NCI-H226 (cell line): ENCODE measurements at regions not wholly inside any gene's neighbourhood (a gene's known extent, or its start where the extent isn't known, plus 50 kb on each side); places are given as distances from the start of the nearest gene placed in this dataset.

ENCODE experiments used
- DNase-seq: peaks from one replicate; pipeline ENCODE4 v3.0.0-alpha.2; 2015

DNA sequence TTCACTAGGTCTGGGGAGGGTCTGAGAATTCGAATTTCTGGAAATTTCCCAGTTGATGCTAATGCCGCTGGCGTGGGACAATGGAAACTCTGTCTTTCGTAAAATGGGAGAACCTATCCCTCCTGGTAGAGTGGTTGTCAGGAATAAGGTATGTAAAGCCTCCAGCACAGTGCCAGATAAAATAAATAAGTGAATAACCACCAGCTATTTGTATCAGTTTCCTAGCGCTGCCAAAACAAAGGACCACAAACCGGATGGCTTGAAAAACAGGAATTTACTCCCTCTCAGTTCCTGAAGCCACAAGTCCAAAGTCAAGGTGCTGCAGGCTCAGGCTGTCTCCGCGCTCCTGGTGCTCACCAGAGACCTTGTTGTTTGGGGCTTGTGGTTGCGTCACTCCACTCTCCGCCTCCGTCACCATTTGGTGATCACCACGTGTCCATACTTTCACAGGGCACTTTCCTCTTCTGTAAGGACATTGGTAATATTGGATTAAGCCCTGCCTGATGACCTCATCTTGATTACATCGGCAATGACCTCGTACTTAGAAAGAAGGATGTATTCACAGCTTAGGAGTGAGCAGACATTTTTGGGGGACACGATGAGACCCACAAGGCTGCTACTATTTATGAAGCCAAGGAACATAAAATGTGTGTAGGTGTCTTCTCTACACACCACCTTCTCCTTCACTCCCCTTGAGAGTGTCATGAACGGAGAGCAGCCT lies 428.5 kb downstream of the IRS2 start:
- DNase-seq = peak; percentile 15

DNA sequence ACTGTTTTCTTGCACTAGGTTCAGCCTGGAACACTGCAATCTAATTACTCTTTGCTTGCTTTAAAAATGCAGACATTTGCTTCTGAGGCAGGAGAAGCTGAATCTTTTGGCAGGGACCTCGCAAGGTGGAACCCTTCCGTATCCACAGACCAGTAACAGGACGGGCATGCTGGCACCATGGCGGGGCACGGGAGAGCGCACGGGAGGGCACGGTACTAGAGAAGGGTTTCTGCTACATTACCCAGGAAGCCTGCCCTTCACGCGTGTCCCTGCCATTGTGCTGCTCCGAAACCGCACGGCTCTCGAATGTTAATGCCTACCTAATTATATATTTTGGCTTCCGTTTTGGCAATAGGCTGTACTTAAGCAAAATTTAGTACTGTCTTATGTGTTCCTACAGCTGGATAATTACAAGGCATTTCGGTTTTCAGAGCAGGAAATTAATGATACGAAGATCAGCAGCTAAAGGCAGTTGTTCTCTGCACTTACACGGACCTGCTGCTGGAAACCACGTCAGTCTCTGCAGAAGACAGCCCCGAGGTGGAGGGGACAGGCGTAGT lies 430.4 kb downstream of the IRS2 start:
- DNase-seq = no peak

DNA sequence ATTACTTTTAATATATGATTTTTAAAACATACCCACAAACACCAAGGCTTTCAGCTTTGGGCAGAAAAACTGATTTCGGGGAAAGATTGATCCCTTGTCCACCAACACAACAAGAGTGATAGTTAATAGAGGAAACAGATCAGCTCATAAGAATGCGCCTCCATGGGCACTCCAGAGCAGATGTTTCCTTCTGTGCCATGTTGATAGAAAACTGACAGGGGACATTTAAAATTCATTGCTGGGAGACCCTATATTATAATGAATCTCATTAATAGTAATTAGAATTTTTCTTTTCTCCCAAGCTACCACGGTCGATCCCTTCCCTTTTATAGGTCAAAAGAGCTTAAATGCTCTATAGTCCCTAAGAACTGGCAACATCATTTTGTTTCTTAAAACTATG lies 431.2 kb downstream of the IRS2 start:
- no peak for DNase-seq

DNA sequence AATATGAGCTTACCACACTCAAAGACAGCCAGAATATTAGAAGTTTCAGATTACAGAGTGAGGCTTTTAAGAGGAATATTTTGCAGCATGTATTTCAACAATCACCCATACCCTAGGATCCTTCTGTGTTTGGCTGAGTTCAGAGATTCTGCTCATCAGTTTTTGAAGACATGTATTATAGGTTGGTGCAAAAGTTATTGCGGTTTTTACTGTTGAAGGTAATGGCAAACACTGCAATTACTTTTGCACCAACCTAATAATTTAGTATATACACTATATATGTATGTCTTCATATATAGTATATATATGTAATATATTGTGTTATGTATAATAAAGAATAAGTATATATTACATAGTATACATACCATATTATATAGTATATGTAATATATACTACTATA lies 435.1 kb downstream of the IRS2 start:
- no peak for DNase-seq

DNA sequence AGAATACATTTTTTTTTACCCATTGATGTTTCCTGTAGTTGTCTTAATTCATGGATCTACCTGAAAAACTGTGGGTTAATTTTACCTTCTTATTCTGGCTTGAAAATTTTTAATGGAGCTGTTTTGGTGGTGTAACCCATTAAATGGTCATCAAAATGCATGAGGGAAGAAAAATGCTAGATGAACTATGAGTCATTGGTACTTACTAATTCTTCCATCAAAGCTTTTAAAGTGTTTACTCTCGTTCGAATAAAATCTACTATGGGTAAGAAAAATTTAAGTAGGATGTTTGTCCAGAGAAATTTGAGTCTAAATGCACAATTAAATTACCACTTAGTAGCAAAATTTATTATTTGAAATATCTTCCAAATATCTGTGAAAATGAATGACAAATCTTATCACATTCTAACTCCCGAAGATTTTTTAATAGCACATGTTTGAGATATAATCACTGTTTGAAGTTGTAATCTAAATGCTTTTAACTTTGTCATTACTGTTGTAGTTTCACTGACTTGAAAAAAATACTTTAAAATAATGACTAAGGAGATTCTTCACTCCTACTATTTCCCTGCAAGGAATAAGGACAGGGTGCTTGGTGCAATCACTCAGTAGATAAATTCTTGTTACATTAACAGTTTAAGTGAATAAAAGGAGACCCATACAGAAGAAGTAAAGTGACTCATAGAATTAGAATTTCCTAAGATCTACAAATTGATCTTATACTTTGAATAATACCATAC lies 437.7 kb downstream of the IRS2 start:
- DNase-seq = peak; percentile 41

DNA sequence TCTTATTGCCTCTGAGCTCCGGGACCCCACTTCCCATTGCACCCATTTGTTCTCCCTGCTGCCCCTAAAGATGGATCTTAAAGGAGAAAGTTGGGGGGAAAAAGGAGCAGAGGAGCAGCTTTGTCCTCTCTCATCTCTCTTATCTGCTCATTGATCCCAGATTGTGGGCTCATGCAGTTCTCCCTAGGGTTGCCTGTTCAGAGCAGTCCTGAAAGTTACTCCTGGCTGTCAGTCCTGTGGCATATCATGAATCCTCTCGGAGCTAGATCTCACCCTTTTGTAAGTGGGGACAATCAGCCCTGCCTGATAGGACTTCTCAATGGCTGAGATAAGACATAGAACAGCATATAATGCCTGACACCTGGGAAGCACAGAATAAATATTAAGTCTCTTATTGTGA lies 440.3 kb downstream of the IRS2 start:
- DNase-seq = no peak

DNA sequence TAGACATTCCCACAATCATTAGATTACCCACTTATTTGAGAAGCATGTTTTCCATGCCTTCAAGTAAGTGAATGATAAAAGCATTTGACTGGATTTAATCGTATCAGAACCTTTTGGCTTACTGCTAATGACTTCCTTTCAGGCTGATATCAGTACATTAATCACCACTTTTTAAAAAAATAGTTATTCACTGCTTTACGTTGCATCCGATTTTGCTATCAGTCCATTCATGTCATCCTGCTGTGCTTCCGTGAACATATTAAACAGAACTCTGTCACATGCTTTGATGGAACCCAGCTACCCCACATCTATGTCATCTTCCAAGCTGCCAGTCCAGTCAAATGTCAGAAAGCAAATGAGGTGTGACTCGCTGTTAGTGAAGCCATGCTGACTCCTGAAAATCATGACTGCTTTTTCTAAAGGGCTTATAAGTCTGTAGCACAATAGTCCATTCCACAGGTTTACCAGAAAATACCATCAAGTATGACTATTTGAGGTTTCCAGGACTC lies 440.9 kb downstream of the IRS2 start:
- DNase-seq = peak; percentile 55

DNA sequence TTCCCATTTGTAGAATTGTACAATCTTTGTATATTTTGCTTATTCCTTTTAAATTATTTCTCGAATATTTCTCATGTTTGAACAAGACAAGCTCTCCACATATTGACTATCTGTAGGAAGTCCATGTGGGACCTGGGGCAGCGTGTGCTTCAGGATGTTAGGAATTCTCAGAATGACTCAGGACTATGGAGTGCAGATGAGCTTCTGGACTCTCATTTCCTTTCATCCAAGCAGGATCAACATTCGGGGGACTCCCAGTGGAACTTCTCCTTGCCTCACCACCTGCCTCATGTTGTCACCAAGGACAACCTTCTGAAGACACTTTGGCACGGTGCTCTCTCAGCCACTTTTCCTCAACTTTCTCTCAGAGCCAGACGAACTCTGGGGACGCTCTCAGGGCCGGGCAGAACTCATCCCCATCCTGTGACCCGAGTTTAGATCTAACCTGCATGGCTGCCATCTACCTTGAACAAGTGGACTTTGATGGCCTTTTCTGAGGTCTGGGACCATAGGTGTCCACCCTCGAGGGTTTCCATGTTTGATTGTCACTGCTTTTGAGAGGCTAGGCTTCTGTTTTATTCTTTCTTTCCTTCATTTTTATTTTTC lies 441.7 kb downstream of the IRS2 start:
- DNase-seq = peak; percentile 78

DNA sequence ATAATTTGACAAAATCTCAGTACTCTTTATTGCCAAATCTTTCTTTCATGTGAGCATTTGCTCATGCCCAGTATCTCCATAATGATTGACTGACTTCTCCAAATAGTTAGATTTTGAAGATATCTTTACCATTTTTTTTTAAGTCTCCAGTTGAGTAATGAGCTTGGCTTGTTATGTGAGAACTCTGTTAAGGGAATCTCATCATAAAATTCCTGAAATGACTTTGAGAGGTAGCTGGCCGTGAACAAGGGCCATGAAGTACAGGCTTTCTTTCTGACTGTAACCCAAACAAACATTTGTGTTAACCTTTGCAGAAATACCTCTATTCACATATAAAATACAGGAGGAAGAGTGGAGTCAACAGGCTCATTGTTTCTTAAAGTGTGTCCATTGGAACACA lies 449.7 kb downstream of the IRS2 start:
- DNase-seq = peak; percentile 88

DNA sequence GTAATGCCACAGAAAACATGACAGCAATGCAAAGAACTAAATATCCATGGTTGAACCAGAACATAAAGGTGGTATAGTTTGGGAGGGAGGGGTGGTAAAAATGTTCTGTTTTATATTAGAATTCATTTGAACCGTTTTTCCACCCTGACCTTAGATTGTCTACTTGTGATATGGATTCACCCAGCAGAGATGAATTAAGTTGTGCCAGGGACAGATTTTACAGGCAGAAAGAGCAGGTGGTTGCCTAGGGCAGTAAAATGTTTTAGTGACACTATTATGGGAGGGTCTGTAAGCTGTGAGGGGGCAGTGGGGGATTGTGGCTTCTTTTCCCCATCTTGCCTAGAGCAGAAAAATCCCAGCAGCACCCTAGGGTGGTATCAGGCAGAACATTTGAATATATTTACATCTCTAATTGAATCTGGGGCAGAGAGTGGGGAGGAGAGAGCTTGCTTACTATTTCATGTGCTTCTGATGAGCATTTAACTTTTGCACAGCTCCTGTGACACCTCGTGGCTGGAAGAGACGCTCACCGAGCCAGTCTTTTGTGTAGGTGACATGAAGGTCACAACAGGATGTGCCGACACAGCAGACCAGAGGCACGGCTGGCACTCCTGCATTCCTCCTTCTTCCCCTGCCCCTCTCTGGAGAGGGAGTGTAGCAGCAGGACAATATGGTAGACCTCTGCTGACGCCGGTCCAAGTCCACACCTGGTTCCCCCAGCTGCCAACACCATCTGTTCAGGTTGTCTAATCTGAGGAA lies 452.3 kb downstream of the IRS2 start:
- no peak for DNase-seq

DNA sequence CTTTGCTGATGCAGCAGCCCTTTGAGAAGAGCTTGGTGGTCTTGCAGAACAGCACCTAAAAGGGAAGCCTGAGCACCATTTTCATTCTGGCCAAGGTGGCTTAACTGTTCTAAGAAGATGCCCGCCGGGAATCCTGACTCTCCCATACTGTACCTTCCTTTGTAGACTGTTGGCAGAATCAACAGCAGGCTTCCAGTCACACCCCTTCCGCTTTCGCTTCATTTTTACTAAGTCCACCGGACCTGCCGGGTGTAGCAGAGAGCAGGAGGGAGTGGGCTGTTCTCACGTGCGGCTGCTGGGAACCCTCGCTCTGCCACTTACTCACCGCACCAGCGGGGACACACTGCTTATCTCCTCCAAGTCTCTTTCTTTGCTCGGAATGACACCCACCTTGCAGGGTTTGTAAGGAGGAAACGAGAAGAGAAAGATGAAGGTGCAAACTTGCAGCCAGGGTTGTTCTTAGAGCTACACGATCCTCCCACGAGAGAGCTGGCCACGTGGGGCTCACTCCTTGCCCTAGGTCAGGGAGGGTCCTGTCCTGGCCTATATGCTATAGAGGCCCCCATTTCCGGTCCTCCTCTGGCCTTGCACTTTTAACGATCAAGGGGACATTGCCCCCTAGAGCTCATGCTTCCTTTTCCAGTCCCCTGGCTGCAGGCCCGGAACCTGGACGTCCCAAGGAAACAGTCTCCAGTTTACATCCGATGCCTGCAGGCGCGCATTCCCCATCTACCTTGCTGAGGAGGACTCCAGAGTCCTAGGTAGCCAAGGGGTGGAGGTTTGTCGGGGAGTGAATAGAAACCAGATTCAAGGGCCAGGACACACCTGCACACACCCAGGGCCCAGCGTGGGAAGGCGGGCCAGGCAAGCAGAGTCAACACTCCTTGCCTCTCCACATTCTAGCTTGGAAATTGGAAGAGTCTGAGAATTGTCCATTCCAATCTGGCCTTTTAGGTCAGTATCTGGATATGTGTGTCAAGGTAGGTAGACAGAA lies 453.6 kb downstream of the IRS2 start:
- no peak for DNase-seq

DNA sequence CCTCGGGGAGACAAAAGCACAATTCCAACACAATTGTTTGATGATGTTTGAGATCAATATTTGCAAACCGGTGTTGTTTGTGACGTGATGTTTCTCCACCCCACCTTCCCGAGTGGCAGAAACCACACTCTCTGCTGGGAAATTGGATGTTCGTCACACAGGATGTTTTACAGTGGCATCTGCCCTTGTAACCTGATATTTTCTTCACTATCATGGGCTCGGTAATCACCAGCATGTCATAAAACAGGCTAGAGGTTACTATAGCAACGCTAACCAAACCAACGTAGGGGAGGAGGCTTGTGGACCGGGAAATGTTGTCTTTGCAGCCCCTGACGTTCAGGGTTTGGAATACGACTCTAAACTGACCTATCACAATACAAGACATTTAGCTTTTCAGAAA lies 454.5 kb downstream of the IRS2 start:
- no peak for DNase-seq

DNA sequence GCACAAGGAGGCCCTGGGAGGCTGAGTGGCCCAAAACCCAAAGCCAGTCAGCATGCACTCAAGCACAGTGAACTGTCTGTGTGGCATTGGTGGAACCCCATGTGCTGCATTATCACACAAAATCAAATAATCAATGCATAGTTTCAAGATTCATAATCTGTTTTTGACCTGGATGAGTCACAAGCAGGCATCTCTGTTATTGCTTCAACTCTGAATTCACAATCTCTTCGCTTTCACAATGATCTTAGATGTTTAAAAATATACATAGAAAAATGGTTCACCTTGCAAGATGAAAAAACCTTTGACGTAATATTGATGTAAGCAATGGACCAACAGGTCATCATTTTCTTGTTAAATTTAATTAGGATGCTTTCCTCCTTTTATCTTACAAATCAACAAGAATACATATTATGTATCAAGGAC lies 455.4 kb downstream of the IRS2 start:
- no peak for DNase-seq

DNA sequence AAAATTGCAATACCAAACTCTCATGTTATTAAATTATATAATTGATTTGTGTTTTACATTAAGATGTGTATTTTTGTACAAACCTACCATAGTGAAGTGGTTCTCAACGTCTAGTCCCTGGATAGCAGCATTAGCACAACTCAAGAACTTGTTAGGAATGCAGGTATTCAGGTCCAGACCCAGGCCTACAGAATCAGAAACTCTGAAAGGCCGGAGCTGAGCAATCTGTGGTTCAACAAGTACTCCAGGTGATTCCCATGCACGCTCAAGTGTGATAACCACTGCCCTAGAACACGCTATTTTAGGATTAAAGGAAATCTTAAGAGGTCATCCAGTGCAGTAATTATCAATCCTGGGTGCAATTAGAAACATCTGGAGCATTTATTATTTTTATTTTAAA lies 456.3 kb downstream of the IRS2 start:
- DNase-seq = no peak

DNA sequence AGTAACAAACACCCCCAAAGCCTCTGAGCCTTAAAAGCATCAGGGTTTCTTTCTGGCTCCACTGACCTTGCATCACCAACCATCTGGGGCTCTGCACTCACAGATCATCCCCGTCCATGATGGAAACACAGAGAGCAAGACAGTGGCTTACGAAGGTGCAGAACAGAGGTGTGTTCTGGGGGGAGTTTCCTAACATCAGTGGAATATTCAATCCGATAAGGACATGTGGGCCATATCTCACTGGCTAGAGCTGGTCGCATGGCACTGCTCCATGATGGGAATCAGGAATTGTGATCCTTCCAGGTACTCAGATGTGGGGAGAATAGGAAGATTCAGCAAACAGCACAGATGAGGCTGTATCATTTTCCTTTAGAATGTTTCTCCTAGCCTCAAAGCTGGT lies 457.2 kb downstream of the IRS2 start:
- no peak for DNase-seq

DNA sequence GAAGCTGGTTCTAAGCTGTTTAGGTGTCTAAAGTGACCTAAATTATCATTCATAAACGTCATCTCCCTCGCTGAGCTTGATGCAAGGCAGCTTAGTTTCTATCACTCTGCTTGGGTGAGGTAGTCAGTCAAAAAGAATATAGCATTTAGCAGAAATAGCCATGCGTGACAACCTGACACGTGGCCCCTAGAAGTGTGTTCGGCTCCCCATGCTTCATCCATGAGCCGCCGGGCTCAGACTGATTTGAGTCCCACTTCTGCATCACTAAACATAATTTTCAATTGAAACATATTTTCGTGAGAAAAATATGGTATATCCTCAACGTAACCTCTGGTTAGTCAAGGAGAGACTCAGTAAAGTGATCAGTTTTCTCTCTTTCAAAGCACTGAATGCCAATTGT lies 459.8 kb downstream of the IRS2 start:
- no peak for DNase-seq

DNA sequence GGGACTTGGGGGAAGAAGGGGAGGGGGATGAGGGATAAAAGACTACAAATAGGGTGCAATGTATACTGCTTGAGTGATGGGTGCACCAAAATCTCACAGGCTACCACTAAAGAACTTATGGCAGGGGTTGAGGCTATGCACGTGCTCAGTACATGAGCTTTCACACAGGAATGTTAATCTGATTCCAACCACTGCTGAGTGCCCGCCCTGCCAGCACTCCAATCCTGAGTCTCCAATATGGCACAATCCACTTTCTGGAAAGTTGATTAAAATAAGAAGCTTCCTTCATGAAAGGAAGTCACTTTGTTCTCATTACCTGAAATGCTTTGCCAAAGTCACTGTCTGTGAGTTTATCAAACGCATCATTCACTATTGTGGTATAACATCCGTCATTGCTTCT lies 463.0 kb downstream of the IRS2 start:
- DNase-seq = no peak

DNA sequence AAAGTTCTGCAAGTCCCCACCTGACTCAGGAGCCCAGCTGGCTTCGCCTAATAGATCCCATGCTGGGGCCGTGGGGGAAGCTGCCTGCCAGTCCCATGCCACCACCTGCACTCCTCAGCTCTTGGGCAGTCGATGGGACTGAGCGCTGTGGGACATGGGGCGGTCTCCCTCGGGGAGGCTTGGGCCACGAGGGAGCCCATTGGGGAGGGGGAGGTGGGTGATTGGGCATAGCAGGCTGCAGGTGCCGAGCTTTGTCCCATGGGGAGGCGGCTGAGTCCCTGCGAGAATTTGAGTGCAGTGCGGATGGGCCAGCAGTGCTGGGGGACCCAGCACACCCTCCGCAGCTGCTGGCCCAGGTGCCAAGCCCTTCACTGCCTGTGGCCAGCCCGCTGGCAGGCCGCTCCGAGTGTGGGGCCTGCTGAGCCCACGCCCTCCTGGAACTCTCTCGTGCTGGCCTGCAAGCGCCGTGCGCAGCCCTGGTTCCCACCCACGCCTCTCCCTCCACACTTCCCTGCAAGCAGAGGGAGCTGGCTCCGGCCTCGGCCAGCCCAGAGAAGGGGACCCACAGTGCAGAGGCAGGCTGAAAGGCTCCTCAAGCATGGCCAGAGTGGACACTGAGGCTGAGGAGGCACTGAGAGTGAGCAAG lies 467.3 kb downstream of the IRS2 start:
- no peak for DNase-seq

DNA sequence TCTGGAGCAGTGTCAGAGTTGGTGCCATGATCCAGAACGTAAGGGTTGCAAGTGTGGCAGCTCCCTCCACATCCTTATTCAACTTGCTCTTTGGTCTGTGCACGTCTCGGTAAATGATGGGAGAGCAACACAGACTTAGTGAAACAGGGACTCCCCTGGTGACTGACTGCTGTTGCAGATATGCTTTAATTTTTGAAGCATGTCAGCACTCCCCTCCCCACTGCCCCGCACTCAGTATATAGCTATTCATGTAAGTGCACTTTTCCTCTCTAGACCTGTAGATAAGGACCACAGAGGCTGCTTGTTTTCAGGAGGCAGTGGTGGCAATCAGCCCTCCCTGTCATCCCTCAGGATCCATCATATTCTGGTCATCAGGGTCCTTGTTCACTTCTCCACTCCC lies 470.9 kb downstream of the IRS2 start:
- DNase-seq = no peak

DNA sequence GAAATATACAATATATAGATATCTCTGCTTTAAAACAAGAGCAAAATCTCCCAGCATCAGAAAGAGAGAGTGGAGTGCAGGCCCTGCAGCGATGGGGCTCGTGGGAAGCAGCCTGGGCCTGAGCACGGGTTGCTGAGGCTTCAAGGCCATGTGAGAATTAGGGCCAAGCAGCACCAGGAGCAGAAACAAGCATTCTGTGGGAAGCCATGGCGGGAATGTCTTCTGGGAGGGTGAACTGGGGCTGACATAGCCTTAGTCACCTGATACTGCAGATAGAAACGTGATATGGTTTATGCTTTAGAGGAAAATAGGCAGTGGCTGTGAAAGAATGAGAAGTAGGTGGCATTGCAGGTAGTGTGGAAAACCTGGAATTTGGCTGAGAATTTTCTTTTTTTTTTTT lies 472.3 kb downstream of the IRS2 start:
- DNase-seq = no peak

DNA sequence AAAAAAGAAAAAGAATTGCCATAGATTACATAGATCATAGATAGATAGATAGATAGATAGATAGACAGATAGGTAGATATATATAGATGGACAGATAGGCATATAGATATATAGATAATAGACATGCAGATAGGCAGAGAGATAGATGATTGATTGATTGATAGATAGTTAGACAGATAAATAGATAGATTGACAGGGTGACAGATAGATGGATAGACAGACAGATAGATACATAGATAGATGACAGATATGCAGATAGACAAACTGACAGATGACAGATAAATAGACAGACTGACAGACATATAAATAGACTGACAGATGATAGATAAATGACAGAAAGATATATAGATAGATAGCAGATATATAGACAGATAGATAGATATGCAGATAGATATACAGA lies 474.0 kb downstream of the IRS2 start:
- DNase-seq = no peak
